Thymus (tissue), 11 donors: ENCODE measurements at regions not wholly inside any gene's neighbourhood (a gene's known extent, or its start where the extent isn't known, plus 50 kb on each side); places are given as distances from the start of the nearest gene placed in this dataset.
A peak's percentile ranks its signal among the peaks of the same experiment; 100 is the strongest.
"Not testable (repeated sequence)": the region's sequence is repeated elsewhere in the genome, so short reads cannot be mapped to it uniquely, and the experiment has no call there.

ENCODE experiments used
- DNase-seq, 9 donors: peaks; one replicate each; pipeline ENCODE4 v3.0.0-alpha.2; 2013; ENCODE audit warnings: low spot score in 9 of 9, low read depth in 6 of 9, missing footprints in 1 of 9
- H3K27ac ChIP-seq, 2 donors: one replicate each; pipeline ENCODE4 v1.5.1; 2013; ENCODE audit warnings: control low read depth in 1 of 2, low read depth in 1 of 2, low read length in 1 of 2, mild to moderate bottlenecking in 1 of 2, moderate library complexity in 1 of 2
- H3K27me3 ChIP-seq, 2 donors: one replicate each; pipeline ENCODE4 v1.5.1; 2013; ENCODE audit warnings: low read length in 1 of 2; ENCODE audit not compliant: control insufficient read depth in 2 of 2, insufficient read depth in 1 of 2
- H3K36me3 ChIP-seq, 2 donors: one replicate each; pipeline ENCODE4 v1.5.1; 2013; ENCODE audit warnings: low read length in 1 of 2, mild to moderate bottlenecking in 1 of 2, moderate library complexity in 1 of 2; ENCODE audit not compliant: control insufficient read depth in 2 of 2, insufficient read depth in 2 of 2
- H3K4me1 ChIP-seq, 2 donors: one replicate each; pipeline ENCODE4 v1.5.1; 2013; ENCODE audit warnings: low read length in 2 of 2; ENCODE audit not compliant: control insufficient read depth in 2 of 2, insufficient read depth in 2 of 2
- H3K4me3 ChIP-seq, 2 donors: one replicate each; pipeline ENCODE4 v1.5.1; 2013; ENCODE audit warnings: low read length in 2 of 2, control low read depth in 1 of 2, mild to moderate bottlenecking in 1 of 2
- H3K9me3 ChIP-seq, 2 donors: one replicate each; pipeline ENCODE4 v1.5.1; 2013; ENCODE audit warnings: low read length in 1 of 2, mild to moderate bottlenecking in 1 of 2; ENCODE audit not compliant: control insufficient read depth in 2 of 2, insufficient read depth in 1 of 2
- WGBS: extraction: QIAGEN DNeasy Blood & Tissue Kit; methylation state at CpG from one replicate; pipeline ENCODE4 v1.1.7; 2013; 5-methylcytosine and 5-hydroxymethylcytosine counted together
- donor health status: healthy.

- Histone ChIP-seq H3K4me1 (no peaks in the 10 kb centered on the region), H3K27ac (no peak overlapping the region), H3K4me3 (no peak overlapping the region), H3K36me3 (no peaks in the 10 kb centered on the region), H3K9me3 (no peaks in the 10 kb centered on the region), H3K27me3 (no peaks in the 10 kb centered on the region)
- 93% methylated on average over 7 of the region's 7 CpGs for WGBS
- no peak for DNase-seq
These were observed 71.5 kb downstream of the BTBD3 start for GRCh38 chr20:11989018-11989771.

GRCh38 chr20:11992426-11992825 is 74.7 kb downstream of the BTBD3 start:
- H3K4me1 ChIP-seq, result no peaks in the 10 kb centered on the region
- DNase-seq, result no peak
- no peaks in the 10 kb centered on the region for H3K9me3 ChIP-seq
- no peak overlapping the region for H3K27ac ChIP-seq
- no peaks in the 10 kb centered on the region for H3K27me3 ChIP-seq
- WGBS, result 94% methylated on average over 2 of the region's 2 CpGs
- no peaks in the 10 kb centered on the region for H3K36me3 ChIP-seq
- H3K4me3 ChIP-seq, result no peak overlapping the region

- Histone ChIP-seq H3K4me1 (no peaks in the 10 kb centered on the region), H3K4me3 (no peak overlapping the region), H3K27ac (no peak overlapping the region), H3K9me3 (no peaks in the 10 kb centered on the region), H3K27me3 (no peaks in the 10 kb centered on the region), H3K36me3 (no peaks in the 10 kb centered on the region)
- no peak for DNase-seq
- WGBS, result 95% methylated on average over 7 of the region's 7 CpGs
These were observed 76.3 kb downstream of the BTBD3 start for GRCh38 chr20:11993886-11994461.

- no peaks in the 10 kb centered on the region for H3K36me3 ChIP-seq
- H3K4me1 ChIP-seq, result no peaks in the 10 kb centered on the region
- no peak overlapping the region for H3K27ac ChIP-seq
- H3K9me3 ChIP-seq, result no peaks in the 10 kb centered on the region
- H3K4me3 ChIP-seq, result no peak overlapping the region
- no peaks in the 10 kb centered on the region for H3K27me3 ChIP-seq
- 92% methylated on average over 7 of the region's 7 CpGs for WGBS
- DNase-seq, result no peak
These were observed 78.3 kb downstream of the BTBD3 start for GRCh38 chr20:11995805-11996567.

GRCh38 chr20:12004776-12005175 is 87.1 kb downstream of the BTBD3 start:
- not testable (repeated sequence) for DNase-seq, H3K27me3 ChIP-seq, H3K27ac ChIP-seq, H3K36me3 ChIP-seq, H3K9me3 ChIP-seq, H3K4me3 ChIP-seq, H3K4me1 ChIP-seq
- WGBS, result 98% methylated on average over 1 of the region's 1 CpG

GRCh38 chr20:12012241-12013222 is 94.8 kb downstream of the BTBD3 start:
- Histone ChIP-seq H3K9me3 (no peaks in the 10 kb centered on the region), H3K27me3 (no peaks in the 10 kb centered on the region), H3K4me1 (no peaks in the 10 kb centered on the region), H3K27ac (no peak overlapping the region), H3K36me3 (no peaks in the 10 kb centered on the region), H3K4me3 (no peak overlapping the region)
- 73% methylated on average over 9 of the region's 9 CpGs for WGBS
- DNase-seq, result peak; percentile 13 to 78 (median 46)

GRCh38 chr20:12014276-12014675 is 96.6 kb downstream of the BTBD3 start:
- Histone ChIP-seq H3K4me1 (no peaks in the 10 kb centered on the region), H3K36me3 (no peaks in the 10 kb centered on the region), H3K4me3 (no peak overlapping the region), H3K27me3 (no peaks in the 10 kb centered on the region), H3K27ac (no peak overlapping the region), H3K9me3 (no peaks in the 10 kb centered on the region)
- 96% methylated on average over 4 of the region's 4 CpGs for WGBS
- no peak for DNase-seq

GRCh38 chr20:12014736-12015135 is 97.0 kb downstream of the BTBD3 start:
- Histone ChIP-seq H3K27me3 (no peaks in the 10 kb centered on the region), H3K9me3 (no peaks in the 10 kb centered on the region), H3K36me3 (no peaks in the 10 kb centered on the region), H3K4me1 (no peaks in the 10 kb centered on the region), H3K27ac (no peak overlapping the region), H3K4me3 (no peak overlapping the region)
- DNase-seq, result no peak
- WGBS, result 96% methylated on average over 1 of the region's 1 CpG
